Testis (tissue), 2 donors: ENCODE measurements at regions not wholly inside any gene's neighbourhood (a gene's known extent, or its start where the extent isn't known, plus 50 kb on each side); places are given as distances from the start of the nearest gene placed in this dataset.

Experiments used
- CTCF ChIP-seq, 3 experiments: fragments of 450-650 bp in 2 of 3; fragments of 200-600 bp in 1 of 3; sonication (generic) in 1 of 3; IDR thresholded peaks; one replicate each; pipeline ENCODE4 v1.5.1; 2016 to 2019; ENCODE audit warnings: antibody characterized with exemption in 3 of 3, mild to moderate bottlenecking in 2 of 3, moderate library complexity in 1 of 3
- POLR2A ChIP-seq: fragments of 450-650 bp; IDR thresholded peaks from one replicate; pipeline ENCODE4 v1.6.1; 2017; ENCODE audit warnings: antibody characterized with exemption, mild to moderate bottlenecking, moderate library complexity

- TF ChIP-seq CTCF (IDR thresholded peaks at IDR 0.05), result no peak
- no peak for TF ChIP-seq POLR2A
These were observed 193.2 kb downstream of the MEX3B start for GRCh38 chr15:81852411-81853149.
